Colonic mucosa (tissue), 4 donors: ENCODE measurements at regions not wholly inside any gene's neighbourhood (a gene's known extent, or its start where the extent isn't known, plus 50 kb on each side); places are given as distances from the start of the nearest gene placed in this dataset.

ENCODE experiments used
- DNase-seq: peaks from one replicate; pipeline ENCODE4 v3.0.0-alpha.2; 2020
- H3K27ac ChIP-seq: fragments of 200-600 bp; one replicate; pipeline ENCODE4 v1.8.0; 2021
- H3K27me3 ChIP-seq: fragments of 200-600 bp; one replicate; pipeline ENCODE4 v1.8.0; 2021
- H3K36me3 ChIP-seq: fragments of 200-600 bp; one replicate; pipeline ENCODE4 v1.8.0; 2021
- H3K4me1 ChIP-seq: fragments of 200-600 bp; one replicate; pipeline ENCODE4 v1.8.0; 2021; ENCODE audit warnings: mild to moderate bottlenecking
- H3K4me3 ChIP-seq: fragments of 200-600 bp; one replicate; pipeline ENCODE4 v1.8.0; 2021
- H3K9ac ChIP-seq, 2 donors: one replicate each; pipeline ENCODE4 v1.7.0; 2013; ENCODE audit warnings: control low read depth in 2 of 2, low read depth in 2 of 2, low read length in 2 of 2
- H3K9me3 ChIP-seq: fragments of 200-600 bp; one replicate; pipeline ENCODE4 v1.8.0; 2021
- CTCF ChIP-seq: fragments of 200-600 bp; IDR thresholded peaks from one replicate; pipeline ENCODE4 v1.8.0; 2022; ENCODE audit warnings: antibody characterized with exemption, mild to moderate bottlenecking
- intact Hi-C: fragments of 100-400 bp; cut with DNase I; formaldehyde crosslinking; loops from one replicate; pipeline ENCODE4 v1.14.1; 2022
- donor health status: healthy.
- donor health status: DM: no; HTN: no; CAD: no.
- donor health status: DM: no; HTN: no; CAD: no.

GRCh38 chr1:233491953-233492620 is 121.8 kb upstream of the KCNK1 start:
- Histone ChIP-seq H3K36me3 (no peaks in the 10 kb centered on the region), H3K9me3 (no peaks in the 10 kb centered on the region), H3K9ac (no peak overlapping the region), H3K4me3 (no peak overlapping the region), H3K27me3 (no peaks in the 10 kb centered on the region), H3K27ac (no peak overlapping the region), H3K4me1 (no peaks in the 10 kb centered on the region)
- TF ChIP-seq CTCF: no peak
- no peak for DNase-seq
- intact Hi-C loops: no loop called here

DNA sequence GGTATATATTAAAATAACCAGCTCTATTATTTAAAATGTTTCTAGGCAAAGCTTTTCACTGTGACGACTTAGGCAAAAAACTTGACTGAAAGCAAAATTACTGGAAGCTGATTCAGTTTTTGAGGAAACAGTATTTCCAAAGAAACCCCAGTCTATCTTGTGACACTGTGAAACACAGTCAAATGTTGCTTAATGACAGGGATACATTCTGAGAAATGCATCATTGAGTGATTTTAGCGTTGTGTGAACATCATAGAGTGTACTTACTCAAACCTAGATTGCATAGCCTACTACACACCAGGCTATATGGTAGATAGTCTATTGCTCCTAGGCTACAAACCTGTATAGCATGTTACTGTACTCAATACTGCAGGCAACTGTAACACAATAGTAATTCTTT is 116.9 kb upstream of the KCNK1 start:
- intact Hi-C loops: no loop called here
- no peaks in the 10 kb centered on the region for H3K4me1 ChIP-seq
- H3K27ac ChIP-seq: no peak overlapping the region
- H3K4me3 ChIP-seq: no peak overlapping the region
- no peaks in the 10 kb centered on the region for H3K9me3 ChIP-seq
- no peaks in the 10 kb centered on the region for H3K27me3 ChIP-seq
- TF ChIP-seq CTCF: no peak
- H3K9ac ChIP-seq: no peak overlapping the region
- H3K36me3 ChIP-seq: no peaks in the 10 kb centered on the region
- DNase-seq: no peak

DNA sequence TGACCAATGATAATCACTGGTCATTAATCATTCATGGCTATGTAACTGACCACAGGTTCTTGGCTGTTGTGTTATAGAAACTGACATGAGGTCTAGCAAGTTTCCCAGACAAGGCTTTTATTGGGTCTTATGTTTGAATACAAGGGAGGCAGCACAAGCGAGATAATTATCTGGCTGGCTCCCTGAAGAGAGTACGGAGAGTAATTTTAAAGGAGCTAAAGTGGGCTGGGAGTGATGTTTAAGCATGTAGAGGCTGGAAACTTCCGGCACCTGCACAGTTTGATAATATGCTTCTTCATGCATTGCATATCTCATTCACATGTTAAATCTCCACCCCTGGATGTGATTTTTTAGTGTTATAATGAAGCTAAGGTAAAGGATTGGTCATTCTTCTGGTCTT is 116.2 kb upstream of the KCNK1 start:
- DNase-seq: no peak
- Histone ChIP-seq H3K4me3 (no peak overlapping the region), H3K9me3 (no peaks in the 10 kb centered on the region), H3K36me3 (no peaks in the 10 kb centered on the region), H3K9ac (no peak overlapping the region), H3K27me3 (no peaks in the 10 kb centered on the region), H3K27ac (no peak overlapping the region), H3K4me1 (no peaks in the 10 kb centered on the region)
- intact Hi-C loops: no loop called here
- no peak for TF ChIP-seq CTCF

- Histone ChIP-seq H3K27me3 (no peaks in the 10 kb centered on the region), H3K4me3 (no peak overlapping the region), H3K9me3 (no peaks in the 10 kb centered on the region), H3K27ac (no peak overlapping the region), H3K36me3 (no peaks in the 10 kb centered on the region), H3K9ac (no peak overlapping the region), H3K4me1 (no peaks in the 10 kb centered on the region)
- DNase-seq: no peak
- intact Hi-C loops: no loop called here
- no peak for TF ChIP-seq CTCF
These were observed 113.8 kb upstream of the KCNK1 start for GRCh38 chr1:233500106-233500505.

DNA sequence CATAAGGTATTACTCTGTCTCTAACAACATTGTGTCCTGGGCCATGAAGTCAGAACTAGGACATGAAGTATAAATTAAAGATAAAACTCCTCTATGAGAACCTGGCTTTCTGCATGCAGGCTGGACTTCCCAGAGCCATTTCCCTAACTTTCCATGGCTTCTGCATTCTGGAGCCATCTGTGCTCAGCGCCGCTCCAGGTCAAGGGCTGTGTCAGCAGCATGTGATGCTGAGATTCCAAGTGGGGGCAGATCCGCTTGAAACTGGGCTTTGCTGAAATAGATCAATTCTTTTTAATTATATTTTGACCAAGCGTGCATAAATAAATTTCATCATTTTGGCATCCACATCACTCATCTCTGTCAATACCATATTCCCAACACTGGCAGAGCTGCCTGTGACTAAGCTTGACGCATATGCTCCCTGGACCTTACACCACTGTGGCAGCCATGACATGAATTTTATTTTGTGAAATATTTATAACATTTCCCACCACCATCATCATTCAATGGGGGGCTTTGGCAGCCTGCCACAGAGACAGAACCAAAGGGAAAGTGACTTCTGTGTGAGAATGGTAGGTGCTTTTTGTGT is 110.4 kb upstream of the KCNK1 start:
- no peaks in the 10 kb centered on the region for H3K36me3 ChIP-seq
- DNase-seq: no peak
- H3K27ac ChIP-seq: no peak overlapping the region
- TF ChIP-seq CTCF: no peak
- H3K27me3 ChIP-seq: no peaks in the 10 kb centered on the region
- no peaks in the 10 kb centered on the region for H3K9me3 ChIP-seq
- intact Hi-C loops: no loop called here
- no peak overlapping the region for H3K9ac ChIP-seq
- H3K4me3 ChIP-seq: no peak overlapping the region
- no peaks in the 10 kb centered on the region for H3K4me1 ChIP-seq
